RWPE2 (cell line): ENCODE measurements at regions not wholly inside any gene's neighbourhood (a gene's known extent, or its start where the extent isn't known, plus 50 kb on each side); places are given as distances from the start of the nearest gene placed in this dataset.
"Not testable (repeated sequence)": the region's sequence is repeated elsewhere in the genome, so short reads cannot be mapped to it uniquely, and the experiment has no call there.

Experiments
- ATAC-seq: fragments of 200-7000 bp; cut with Tn5 transposase; 3 replicates; pipeline ENCODE4 v1.9.1; 2021; ENCODE audit warnings: low read depth
- DNase-seq: peaks from one replicate; pipeline ENCODE4 v3.0.0-alpha.2; 2020; ENCODE audit warnings: low spot score
- H3K27ac ChIP-seq: fragments of 450-650 bp; 2 replicates; pipeline ENCODE4 v1.5.1; 2017; ENCODE audit warnings: mild to moderate bottlenecking; ENCODE audit not compliant: poor library complexity, severe bottlenecking
- H3K27me3 ChIP-seq: fragments of 250-450 bp; sonication (Bioruptor Pico); 2 replicates; pipeline ENCODE4 v1.5.1; 2021; ENCODE audit warnings: mild to moderate bottlenecking, moderate library complexity; ENCODE audit not compliant: insufficient read depth, poor library complexity, severe bottlenecking
- H3K36me3 ChIP-seq: fragments of 250-450 bp; sonication (Bioruptor Pico); 2 replicates; pipeline ENCODE4 v1.5.1; 2020; ENCODE audit warnings: low read depth, mild to moderate bottlenecking, moderate library complexity
- H3K4me1 ChIP-seq: fragments of 250-450 bp; sonication (Bioruptor Pico); 2 replicates; pipeline ENCODE4 v1.5.1; 2021; ENCODE audit warnings: mild to moderate bottlenecking, moderate library complexity; ENCODE audit not compliant: insufficient read depth, poor library complexity, severe bottlenecking
- H3K4me3 ChIP-seq: fragments of 250-450 bp; sonication (Bioruptor Pico); 2 replicates; pipeline ENCODE4 v1.5.1; 2021; ENCODE audit warnings: mild to moderate bottlenecking, moderate library complexity; ENCODE audit not compliant: severe bottlenecking
- H3K9me3 ChIP-seq: fragments of 250-450 bp; sonication (Bioruptor Pico); 2 replicates; pipeline ENCODE4 v1.5.1; 2021; ENCODE audit warnings: mild to moderate bottlenecking, moderate library complexity; ENCODE audit not compliant: severe bottlenecking
- TF ChIP-seq, protein P1 (sequence below): fragments of 450-650 bp; IDR thresholded peaks from one replicate; pipeline ENCODE4 v1.5.1; 2017; ENCODE audit warnings: mild to moderate bottlenecking, moderate library complexity; ENCODE audit not compliant: poor library complexity, severe bottlenecking

DNA sequence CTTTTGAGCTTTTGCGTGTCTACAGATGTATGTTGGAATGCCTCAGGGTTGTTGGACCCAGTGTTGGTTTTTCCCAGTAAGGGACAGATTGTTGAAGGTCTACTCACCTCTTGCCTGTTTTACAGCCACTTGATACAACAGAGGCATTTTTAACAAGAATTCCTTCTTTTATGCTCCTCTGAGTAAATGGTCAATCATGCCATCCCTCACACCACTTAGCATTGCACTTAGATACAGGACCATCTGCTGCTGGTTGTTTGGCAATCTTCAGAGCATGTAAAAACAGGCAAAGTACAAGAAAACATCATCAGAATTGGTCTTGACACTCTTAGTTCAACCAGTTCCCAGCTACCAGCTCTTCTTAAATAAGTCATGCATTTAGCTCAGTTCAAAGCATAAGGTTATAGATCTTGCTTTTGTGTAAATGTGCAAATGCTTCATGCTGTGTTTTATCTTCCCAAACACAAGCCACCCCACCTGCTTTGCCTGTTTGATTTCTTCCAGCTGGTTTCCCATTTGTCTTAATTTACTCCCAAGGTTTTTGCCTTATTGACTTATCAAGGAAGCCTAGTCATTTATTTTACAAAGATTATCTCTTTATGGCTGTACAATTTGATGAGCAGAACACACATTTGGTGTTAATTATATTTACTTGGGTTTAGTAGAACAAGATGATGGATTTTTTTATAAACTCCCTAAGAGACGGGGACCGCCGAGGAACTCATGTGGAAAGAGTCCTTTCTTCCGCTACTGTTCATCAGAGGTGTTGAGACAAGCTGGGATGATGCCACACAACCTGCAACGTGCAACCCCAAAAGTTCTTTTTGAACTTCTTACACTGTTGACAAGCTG, 136.6 kb downstream of the AHR start:
- no peak overlapping the region for H3K4me3 ChIP-seq
- no peaks in the 10 kb centered on the region for H3K27me3 ChIP-seq
- ATAC-seq (no peak), DNase-seq (no peak)
- H3K9me3 ChIP-seq = no peaks in the 10 kb centered on the region
- TF ChIP-seq, protein P1, sequence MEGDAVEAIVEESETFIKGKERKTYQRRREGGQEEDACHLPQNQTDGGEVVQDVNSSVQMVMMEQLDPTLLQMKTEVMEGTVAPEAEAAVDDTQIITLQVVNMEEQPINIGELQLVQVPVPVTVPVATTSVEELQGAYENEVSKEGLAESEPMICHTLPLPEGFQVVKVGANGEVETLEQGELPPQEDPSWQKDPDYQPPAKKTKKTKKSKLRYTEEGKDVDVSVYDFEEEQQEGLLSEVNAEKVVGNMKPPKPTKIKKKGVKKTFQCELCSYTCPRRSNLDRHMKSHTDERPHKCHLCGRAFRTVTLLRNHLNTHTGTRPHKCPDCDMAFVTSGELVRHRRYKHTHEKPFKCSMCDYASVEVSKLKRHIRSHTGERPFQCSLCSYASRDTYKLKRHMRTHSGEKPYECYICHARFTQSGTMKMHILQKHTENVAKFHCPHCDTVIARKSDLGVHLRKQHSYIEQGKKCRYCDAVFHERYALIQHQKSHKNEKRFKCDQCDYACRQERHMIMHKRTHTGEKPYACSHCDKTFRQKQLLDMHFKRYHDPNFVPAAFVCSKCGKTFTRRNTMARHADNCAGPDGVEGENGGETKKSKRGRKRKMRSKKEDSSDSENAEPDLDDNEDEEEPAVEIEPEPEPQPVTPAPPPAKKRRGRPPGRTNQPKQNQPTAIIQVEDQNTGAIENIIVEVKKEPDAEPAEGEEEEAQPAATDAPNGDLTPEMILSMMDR = no peak
- no peaks in the 10 kb centered on the region for H3K36me3 ChIP-seq
- H3K27ac ChIP-seq = no peak overlapping the region
- no peaks in the 10 kb centered on the region for H3K4me1 ChIP-seq

DNA sequence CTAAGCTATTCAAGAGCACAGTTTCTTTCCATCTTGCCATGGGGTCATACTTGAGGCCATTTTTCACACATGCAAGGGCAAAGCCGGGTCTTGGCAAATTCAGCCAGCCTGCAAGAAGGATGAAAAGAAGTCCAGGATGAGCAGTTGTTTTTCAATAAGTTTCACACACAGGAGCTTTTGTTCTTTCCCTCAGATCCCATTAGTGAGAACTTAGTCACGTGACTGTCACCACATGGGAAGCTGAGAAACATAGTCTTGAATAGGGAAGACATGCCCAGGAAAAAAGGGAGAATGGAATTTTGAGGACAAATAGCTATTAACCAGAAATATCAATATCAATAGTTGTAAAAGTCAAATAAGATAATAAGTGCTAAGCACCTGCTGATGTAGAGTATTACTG, 137.7 kb downstream of the AHR start:
- Histone ChIP-seq H3K36me3 (no peaks in the 10 kb centered on the region), H3K9me3 (no peaks in the 10 kb centered on the region), H3K27ac (no peak overlapping the region), H3K27me3 (no peaks in the 10 kb centered on the region), H3K4me1 (no peaks in the 10 kb centered on the region), H3K4me3 (no peak overlapping the region)
- no peak for DNase-seq
- no peak for ATAC-seq
- TF ChIP-seq, protein P1 = no peak

DNA sequence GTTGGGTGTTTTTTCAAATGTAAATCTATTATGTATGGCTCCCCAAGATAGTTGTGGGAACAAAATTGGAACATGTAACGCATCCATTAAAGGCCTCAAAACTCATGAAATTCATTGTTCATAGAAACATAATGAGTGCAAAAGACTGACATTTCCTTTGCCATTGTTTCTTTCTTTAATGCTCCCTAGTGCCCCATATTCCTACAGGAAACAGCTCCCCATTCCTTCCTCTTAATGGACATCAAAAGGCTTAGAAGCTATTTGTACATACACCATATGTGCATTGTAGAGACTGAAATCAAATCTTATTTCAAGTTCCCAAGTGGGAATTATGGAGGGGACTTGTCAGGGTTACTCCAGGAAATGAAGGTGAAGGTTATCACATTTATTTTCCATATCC, 139.1 kb downstream of the AHR start:
- TF ChIP-seq, protein P1 = no peak
- no peaks in the 10 kb centered on the region for H3K27me3 ChIP-seq
- no peak overlapping the region for H3K4me3 ChIP-seq
- no peaks in the 10 kb centered on the region for H3K9me3 ChIP-seq
- no peaks in the 10 kb centered on the region for H3K36me3 ChIP-seq
- no peaks in the 10 kb centered on the region for H3K4me1 ChIP-seq
- ATAC-seq (no peak), DNase-seq (no peak)
- no peak overlapping the region for H3K27ac ChIP-seq

DNA sequence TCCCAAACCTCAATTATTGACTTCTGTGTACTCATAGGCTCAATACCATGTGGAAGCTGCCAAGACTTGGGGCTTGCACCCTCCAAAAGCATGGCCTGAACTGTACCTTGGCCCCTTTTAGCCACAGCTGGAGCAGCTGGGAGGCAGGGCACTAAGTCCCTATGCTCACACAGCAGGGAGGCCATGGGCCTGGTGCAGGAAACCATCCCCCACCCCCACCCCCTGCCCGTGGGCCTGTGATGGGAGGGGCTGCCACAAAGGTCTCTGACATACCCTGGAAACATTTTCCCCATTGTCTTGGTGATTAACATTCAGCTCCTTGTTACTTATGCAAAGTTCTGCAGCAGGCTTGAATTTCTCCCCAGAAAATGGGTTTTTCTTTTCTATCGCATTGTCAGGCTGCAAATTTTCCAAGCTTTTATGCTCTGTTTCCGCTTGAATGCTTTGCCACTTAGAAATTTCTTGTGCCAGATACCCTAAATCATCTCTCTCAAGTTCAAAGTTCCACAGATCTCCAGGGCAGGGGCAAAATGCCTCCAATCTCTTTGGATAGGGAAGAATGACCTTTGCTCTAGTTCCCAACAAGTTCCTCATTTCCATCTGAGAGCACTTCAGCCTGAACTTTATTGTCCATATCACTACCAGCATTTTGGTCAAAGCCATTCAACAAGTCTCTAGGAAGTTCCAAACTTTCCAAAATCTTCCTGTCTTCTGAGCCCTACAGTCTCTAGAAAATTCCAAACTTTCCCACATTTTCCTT, 141.8 kb downstream of the AHR start:
- not testable (repeated sequence) for H3K36me3 ChIP-seq, ATAC-seq, H3K4me3 ChIP-seq, H3K9me3 ChIP-seq, DNase-seq, H3K27me3 ChIP-seq, H3K27ac ChIP-seq
- peaks cover 10% of the 10 kb centered on the region for H3K4me1 ChIP-seq

DNA sequence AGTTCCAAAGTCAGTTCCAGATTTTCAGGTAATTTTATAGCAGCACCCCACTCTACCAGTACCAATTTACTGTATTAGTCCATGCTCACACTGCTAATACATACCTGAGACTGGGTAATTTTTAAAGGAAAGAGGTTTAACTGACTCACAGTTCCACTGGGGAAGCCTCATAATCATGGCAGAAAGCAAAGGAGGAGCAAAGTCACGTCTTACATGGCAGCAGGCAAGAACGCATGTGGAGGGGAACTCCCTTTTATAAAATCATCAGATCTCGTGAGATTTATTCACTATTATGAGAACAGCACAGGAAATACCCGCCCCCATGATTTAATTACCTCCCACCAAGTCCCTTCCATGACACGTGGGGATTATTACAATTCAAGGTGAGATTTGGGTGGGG, 142.4 kb downstream of the AHR start:
- no peaks in the 10 kb centered on the region for H3K27me3 ChIP-seq
- H3K36me3 ChIP-seq = no peaks in the 10 kb centered on the region
- no peaks in the 10 kb centered on the region for H3K9me3 ChIP-seq
- no peak for DNase-seq
- H3K27ac ChIP-seq = no peak overlapping the region
- ATAC-seq = no peak
- TF ChIP-seq, protein P1 = no peak
- no peak overlapping the region for H3K4me3 ChIP-seq
- H3K4me1 ChIP-seq = peaks cover 10% of the 10 kb centered on the region
